ENCODE measurements at regions not wholly inside any gene's neighbourhood (a gene's known extent, or its start where the extent isn't known, plus 50 kb on each side); places are given as distances from the start of the nearest gene placed in this dataset.
A peak's percentile ranks its signal among the peaks of the same experiment; 100 is the strongest.

- no peaks in the 10 kb centered on the region for H3K36me3 Mint-ChIP-seq
- peaks cover 12% of the 10 kb centered on the region in 2 donors for H3K27me3 Mint-ChIP-seq
- peaks cover 2 to 6% of the 10 kb centered on the region in 2 donors for H3K4me1 Mint-ChIP-seq
- DNase-seq (no peak), ATAC-seq (replicated peaks) (no peak)
- H3K4me3 Mint-ChIP-seq, result no peak overlapping the region
- H3K27ac Mint-ChIP-seq, result no peak overlapping the region
- H3K9me3 Mint-ChIP-seq, result no peaks in the 10 kb centered on the region
Observed at GRCh38 chr11:110955776-110956175, 243.5 kb upstream of the ARHGAP20 start.

DNA sequence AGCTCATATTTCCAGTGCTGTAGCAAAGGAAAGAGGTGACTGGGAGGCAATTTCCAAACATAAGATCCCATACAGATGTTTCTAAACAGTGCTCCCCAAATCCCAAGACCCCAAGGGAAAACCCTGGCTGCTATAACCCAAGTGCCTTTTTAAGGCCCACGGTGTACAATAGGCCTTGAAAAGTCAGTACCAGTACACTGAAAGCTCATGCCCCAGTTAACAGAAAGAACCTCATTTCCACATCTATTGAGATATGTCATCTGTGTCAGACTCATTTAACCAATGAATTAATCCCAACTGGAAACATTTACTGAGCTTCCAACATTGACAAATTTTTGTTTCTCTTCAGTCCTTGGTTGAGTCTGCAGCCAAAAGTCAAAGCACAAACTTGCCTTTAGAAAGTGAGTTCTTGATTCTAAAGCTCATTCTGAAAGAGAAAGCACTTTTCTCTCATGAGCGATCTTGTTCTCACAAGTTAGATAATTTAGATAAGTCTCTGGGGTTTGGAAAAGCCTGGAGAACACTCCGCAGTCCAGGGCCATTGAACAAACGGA, 239.8 kb upstream of the ARHGAP20 start:
- no peak for DNase-seq
- peaks cover 0 to 6% of the 10 kb centered on the region in 2 donors for H3K4me1 Mint-ChIP-seq
- peaks cover 3 to 5% of the 10 kb centered on the region in 2 donors for H3K9me3 Mint-ChIP-seq
- no peak overlapping the region for H3K4me3 Mint-ChIP-seq
- ATAC-seq (replicated peaks), result peak in 1 of 2 donors; percentile 16
- H3K27me3 Mint-ChIP-seq, result no peaks in the 10 kb centered on the region
- no peak overlapping the region for H3K27ac Mint-ChIP-seq
- H3K36me3 Mint-ChIP-seq, result no peaks in the 10 kb centered on the region

DNA sequence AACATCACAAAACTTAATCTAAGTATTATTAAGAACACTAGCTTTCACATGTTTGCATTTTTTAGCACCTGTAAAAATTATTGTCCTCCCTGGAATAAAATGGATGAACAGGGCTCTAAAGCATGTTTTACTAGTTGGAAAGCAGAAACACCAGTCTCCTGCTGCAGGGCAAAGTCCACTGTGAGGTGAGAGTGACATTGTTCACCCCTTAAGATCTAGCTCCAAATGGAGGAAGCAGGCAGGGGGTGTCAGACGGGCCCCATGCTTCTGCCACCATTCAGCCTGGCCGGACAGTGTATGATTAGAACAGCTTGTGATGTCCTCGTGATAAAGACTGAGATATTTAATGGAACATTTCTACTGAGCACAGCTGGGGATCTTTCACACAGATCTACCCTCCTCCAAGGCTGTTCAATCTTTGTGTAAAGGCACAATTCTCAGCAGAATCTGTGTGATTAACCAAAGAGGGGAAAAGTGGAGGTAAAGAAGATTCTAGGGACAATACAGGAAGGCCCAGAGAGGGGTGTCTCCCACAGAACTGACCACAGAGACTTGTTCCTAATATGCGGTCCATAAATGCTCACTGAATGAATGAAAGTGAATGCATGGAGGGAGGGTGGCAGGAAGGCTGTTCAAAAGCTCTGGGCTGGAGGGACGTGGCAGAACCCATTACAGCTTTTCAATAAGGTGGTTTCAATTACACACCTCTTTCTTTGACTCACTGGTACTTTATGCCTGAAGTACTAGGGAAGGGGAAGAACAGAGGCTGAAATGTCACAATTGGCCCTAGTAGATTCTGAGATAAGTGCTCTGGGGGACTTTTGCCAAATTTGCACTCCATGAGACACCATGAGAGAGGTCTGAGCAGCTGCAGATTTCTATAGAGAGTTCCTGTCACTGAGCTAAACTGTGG, 239.1 kb upstream of the ARHGAP20 start:
- ATAC-seq (replicated peaks), result peak; percentile 67 to 87
- H3K36me3 Mint-ChIP-seq, result no peaks in the 10 kb centered on the region
- no peak overlapping the region for H3K27ac Mint-ChIP-seq

DNA sequence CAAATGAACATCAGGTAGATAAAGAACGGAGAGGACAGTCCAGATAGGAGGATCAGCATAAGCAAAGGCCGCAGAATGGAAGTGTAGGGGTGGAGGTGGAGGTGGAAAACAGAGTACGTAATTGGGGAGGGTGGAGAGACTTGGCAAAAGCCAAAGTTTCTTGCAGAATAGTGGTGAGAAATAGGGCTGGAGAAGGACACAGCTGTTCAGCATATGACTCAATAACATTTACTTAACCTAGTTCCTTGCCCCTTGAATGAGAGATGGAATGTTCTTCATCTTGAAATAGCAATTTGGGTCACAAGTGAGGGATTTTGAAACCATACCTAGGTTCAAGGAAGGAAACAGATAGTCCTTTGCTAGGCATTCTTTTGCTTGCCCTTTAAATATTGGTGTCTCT, 235.9 kb upstream of the ARHGAP20 start:
- Mint-ChIP-seq H3K27me3 (peaks cover 0 to 5% of the 10 kb centered on the region in 2 donors), H3K4me1 (peaks cover 0 to 6% of the 10 kb centered on the region in 2 donors), H3K36me3 (no peaks in the 10 kb centered on the region), H3K9me3 (peaks cover 3 to 5% of the 10 kb centered on the region in 2 donors), H3K4me3 (no peak overlapping the region), H3K27ac (no peak overlapping the region)
- ATAC-seq (replicated peaks) (no peak), DNase-seq (no peak)

More for the DNA sequence above, 239.1 kb upstream of the ARHGAP20 start:
- H3K4me1 Mint-ChIP-seq, result peaks cover 0 to 6% of the 10 kb centered on the region in 2 donors
- no peak overlapping the region for H3K4me3 Mint-ChIP-seq
- H3K9me3 Mint-ChIP-seq, result peaks cover 3 to 5% of the 10 kb centered on the region in 2 donors
- DNase-seq, result no peak
- no peaks in the 10 kb centered on the region for H3K27me3 Mint-ChIP-seq

DNA sequence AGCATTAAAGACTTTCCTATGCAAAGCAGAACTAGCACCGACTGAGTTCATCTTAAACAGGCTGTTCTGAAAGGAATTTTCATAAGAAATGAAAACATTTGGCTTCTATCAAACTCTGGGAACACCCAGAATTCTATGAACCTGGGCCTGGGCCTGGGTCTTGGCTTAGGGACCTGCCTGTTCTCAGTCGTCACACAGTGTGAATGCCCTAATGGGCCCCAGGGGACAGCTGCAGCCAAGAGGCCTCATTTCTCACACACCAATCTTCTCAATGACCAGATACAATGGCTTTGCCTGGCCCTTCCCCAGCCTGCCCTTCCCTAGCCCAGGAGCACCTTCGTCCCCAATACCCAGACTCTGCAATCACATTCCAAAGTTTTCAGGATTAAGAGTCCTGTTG, 234.9 kb upstream of the ARHGAP20 start:
- no peaks in the 10 kb centered on the region for H3K36me3 Mint-ChIP-seq
- no peak overlapping the region for H3K27ac Mint-ChIP-seq
- ATAC-seq (replicated peaks), result no peak
- H3K9me3 Mint-ChIP-seq, result peaks cover 3 to 5% of the 10 kb centered on the region in 2 donors
- H3K4me1 Mint-ChIP-seq, result peaks cover 0 to 6% of the 10 kb centered on the region in 2 donors
- H3K4me3 Mint-ChIP-seq, result no peak overlapping the region
- DNase-seq, result no peak
- peaks cover 0 to 5% of the 10 kb centered on the region in 2 donors for H3K27me3 Mint-ChIP-seq

- no peak overlapping the region for H3K4me3 Mint-ChIP-seq
- ATAC-seq (replicated peaks), result no peak
- H3K9me3 Mint-ChIP-seq, result no peaks in the 10 kb centered on the region
- no peak for DNase-seq
- H3K36me3 Mint-ChIP-seq, result no peaks in the 10 kb centered on the region
- H3K27me3 Mint-ChIP-seq, result peaks cover 4 to 6% of the 10 kb centered on the region in 2 donors
- H3K4me1 Mint-ChIP-seq, result no peaks in the 10 kb centered on the region
- no peak overlapping the region for H3K27ac Mint-ChIP-seq
Observed at GRCh38 chr11:110939471-110939870, 227.2 kb upstream of the ARHGAP20 start.

- Mint-ChIP-seq H3K4me3 (no peak overlapping the region), H3K9me3 (no peaks in the 10 kb centered on the region), H3K36me3 (no peaks in the 10 kb centered on the region), H3K4me1 (peaks cover 0 to 1% of the 10 kb centered on the region in 2 donors), H3K27ac (no peak overlapping the region), H3K27me3 (peaks cover 1 to 6% of the 10 kb centered on the region in 2 donors)
- DNase-seq (no peak), ATAC-seq (replicated peaks) (no peak)
Observed at GRCh38 chr11:110935018-110935640, 222.9 kb upstream of the ARHGAP20 start.

- ATAC-seq (replicated peaks), result peak; percentile 21 to 66
- H3K4me1 Mint-ChIP-seq, result peaks cover 0 to 7% of the 10 kb centered on the region in 2 donors
- DNase-seq, result no peak
- peaks cover 0 to 5% of the 10 kb centered on the region in 2 donors for H3K36me3 Mint-ChIP-seq
- no peak overlapping the region for H3K4me3 Mint-ChIP-seq
- no peak overlapping the region for H3K27ac Mint-ChIP-seq
- H3K9me3 Mint-ChIP-seq, result peaks cover 0 to 4% of the 10 kb centered on the region in 2 donors
- peaks cover 0 to 7% of the 10 kb centered on the region in 2 donors for H3K27me3 Mint-ChIP-seq
Observed at GRCh38 chr11:110929129-110929528, 216.9 kb upstream of the ARHGAP20 start.

DNA sequence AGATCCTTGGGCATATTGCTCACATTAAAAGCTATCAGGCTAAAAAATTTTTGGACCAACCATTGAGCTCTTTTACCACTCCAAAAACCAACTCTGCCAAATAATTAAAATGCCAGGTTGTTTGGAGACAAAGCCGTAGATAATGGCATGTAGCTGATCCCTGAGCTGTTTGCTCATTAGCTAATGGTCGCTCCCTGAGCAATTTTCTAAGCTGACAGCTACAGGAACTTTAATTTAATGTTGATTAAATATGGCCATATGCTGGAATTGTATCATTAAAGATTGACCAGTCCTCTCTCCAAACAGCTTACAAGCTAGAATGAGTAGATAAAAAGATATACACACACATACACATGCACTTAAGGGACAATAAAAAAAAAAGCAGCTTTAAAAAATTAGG, 216.2 kb upstream of the ARHGAP20 start:
- ATAC-seq (replicated peaks) (no peak), DNase-seq (no peak)
- no peak overlapping the region for H3K4me3 Mint-ChIP-seq
- no peak overlapping the region for H3K27ac Mint-ChIP-seq
- peaks cover 0 to 7% of the 10 kb centered on the region in 2 donors for H3K4me1 Mint-ChIP-seq
- peaks cover 0 to 4% of the 10 kb centered on the region in 2 donors for H3K9me3 Mint-ChIP-seq
- H3K27me3 Mint-ChIP-seq, result peaks cover 0 to 7% of the 10 kb centered on the region in 2 donors
- H3K36me3 Mint-ChIP-seq, result peaks cover 0 to 5% of the 10 kb centered on the region in 2 donors

DNA sequence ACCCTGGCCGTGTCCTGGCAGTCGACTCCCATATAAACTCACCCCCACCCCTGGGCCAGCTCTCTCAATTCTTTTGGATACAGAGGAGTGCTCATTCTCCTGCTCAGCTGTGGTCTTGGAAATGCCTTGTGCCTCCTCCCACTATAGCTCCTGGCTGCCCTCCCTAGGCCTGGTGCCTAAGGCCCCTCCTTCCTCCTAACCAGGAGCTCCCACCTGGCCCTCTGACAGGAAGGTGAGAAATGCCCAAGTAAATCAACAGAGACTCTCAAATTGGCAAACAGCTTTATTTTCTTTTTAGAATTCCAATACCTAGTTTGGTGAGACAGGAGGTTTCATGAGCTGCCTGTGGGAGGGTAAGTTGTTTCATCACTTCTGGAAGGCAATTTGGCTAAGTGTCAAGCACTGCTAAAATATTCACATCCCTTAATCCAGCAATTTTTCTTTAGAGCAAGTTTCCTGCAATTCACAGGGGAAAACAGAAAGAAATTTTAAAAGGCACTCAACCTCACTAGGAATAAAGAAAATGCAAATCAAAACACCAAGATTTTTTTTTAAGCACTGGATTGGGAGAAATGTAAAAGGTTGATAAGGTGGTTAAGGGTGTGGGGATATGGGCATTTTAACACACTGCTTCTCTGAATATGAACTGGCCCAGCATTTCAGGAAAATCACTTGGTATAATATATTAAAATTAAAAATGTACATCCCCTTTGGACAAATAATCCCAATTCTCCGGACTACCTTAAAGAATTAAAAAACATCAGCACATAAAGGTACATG, 209.7 kb upstream of the ARHGAP20 start:
- no peak overlapping the region for H3K27ac Mint-ChIP-seq
- H3K36me3 Mint-ChIP-seq, result peaks cover 0 to 5% of the 10 kb centered on the region in 2 donors
- peaks cover 11 to 22% of the 10 kb centered on the region in 2 donors for H3K4me1 Mint-ChIP-seq
- H3K27me3 Mint-ChIP-seq, result peaks cover 0 to 4% of the 10 kb centered on the region in 2 donors
- H3K4me3 Mint-ChIP-seq, result no peak overlapping the region
- H3K9me3 Mint-ChIP-seq, result peaks cover 2 to 4% of the 10 kb centered on the region in 2 donors
- DNase-seq (no peak), ATAC-seq (replicated peaks) (no peak)

- Mint-ChIP-seq H3K36me3 (no peaks in the 10 kb centered on the region), H3K4me1 (peaks cover 11 to 22% of the 10 kb centered on the region in 2 donors), H3K27ac (no peak overlapping the region), H3K4me3 (peak overlapping the region; percentile 2 to 5), H3K27me3 (no peaks in the 10 kb centered on the region), H3K9me3 (peaks cover 3 to 8% of the 10 kb centered on the region in 2 donors)
- DNase-seq (no peak), ATAC-seq (replicated peaks) (peak; percentile 63 to 68)
Observed at GRCh38 chr11:110919241-110919922, 207.1 kb upstream of the ARHGAP20 start.

GRCh38 chr11:110918351-110918750, 206.1 kb upstream of the ARHGAP20 start:
- H3K9me3 Mint-ChIP-seq, result peaks cover 3 to 8% of the 10 kb centered on the region in 2 donors
- no peaks in the 10 kb centered on the region for H3K27me3 Mint-ChIP-seq
- DNase-seq (no peak), ATAC-seq (replicated peaks) (no peak)
- peaks cover 11 to 22% of the 10 kb centered on the region in 2 donors for H3K4me1 Mint-ChIP-seq
- peak overlapping the region; percentile 34 for H3K27ac Mint-ChIP-seq
- H3K36me3 Mint-ChIP-seq, result no peaks in the 10 kb centered on the region
- H3K4me3 Mint-ChIP-seq, result no peak overlapping the region

- Mint-ChIP-seq H3K9me3 (peaks cover under 1 to 8% of the 10 kb centered on the region in 2 donors), H3K27me3 (no peaks in the 10 kb centered on the region), H3K36me3 (no peaks in the 10 kb centered on the region), H3K27ac (no peak overlapping the region), H3K4me3 (no peak overlapping the region), H3K4me1 (peaks cover 11% of the 10 kb centered on the region in 2 donors)
- DNase-seq (no peak), ATAC-seq (replicated peaks) (no peak)
Observed at GRCh38 chr11:110912437-110912836, 200.2 kb upstream of the ARHGAP20 start.

Data from stimulated activated naive B cell treated with anti-CD40 and anti-IgM and Interleukin-4, amounts not matched to agents 10 μg/mL and 1 μg/mL and 100 μg/mL, for 72 hours (primary cell).